Epidermal melanocyte (primary cell): ENCODE measurements at regions not wholly inside any gene's neighbourhood (a gene's known extent, or its start where the extent isn't known, plus 50 kb on each side); places are given as distances from the start of the nearest gene placed in this dataset.

Source experiments
- DNase-seq: peaks from one replicate; pipeline ENCODE4 v3.0.0; 2011; ENCODE audit warnings: low spot score; ENCODE audit not compliant: insufficient read length

GRCh38 chr16:60566901-60567300, 1469.3 kb downstream of the CDH8 start:
- no peak for DNase-seq

GRCh38 chr16:60564588-60564987, 1471.7 kb downstream of the CDH8 start:
- no peak for DNase-seq

GRCh38 chr16:60563166-60563565, 1473.1 kb downstream of the CDH8 start:
- no peak for DNase-seq

- DNase-seq: no peak
These were observed 1477.3 kb downstream of the CDH8 start for GRCh38 chr16:60558936-60559335.

GRCh38 chr16:60553090-60553757, 1483.0 kb downstream of the CDH8 start:
- DNase-seq: no peak

GRCh38 chr16:60541535-60541934, 1494.7 kb downstream of the CDH8 start:
- DNase-seq: no peak

- no peak for DNase-seq
These were observed 1525.3 kb downstream of the CDH8 start for GRCh38 chr16:60510941-60511340.

- DNase-seq: no peak
These were observed 1526.0 kb downstream of the CDH8 start for GRCh38 chr16:60510208-60510607.

- DNase-seq: no peak
These were observed 1545.0 kb downstream of the CDH8 start for GRCh38 chr16:60491273-60491672.

- DNase-seq: no peak
These were observed 1550.3 kb downstream of the CDH8 start for GRCh38 chr16:60485872-60486489.

- DNase-seq: no peak
These were observed 1551.3 kb downstream of the CDH8 start for GRCh38 chr16:60484901-60485300.

GRCh38 chr16:60481591-60481990, 1554.6 kb downstream of the CDH8 start:
- no peak for DNase-seq

- no peak for DNase-seq
These were observed 1557.4 kb downstream of the CDH8 start for GRCh38 chr16:60478810-60479209.

GRCh38 chr16:60463986-60464385, 1572.3 kb downstream of the CDH8 start:
- no peak for DNase-seq

- DNase-seq: no peak
These were observed 1576.8 kb downstream of the CDH8 start for GRCh38 chr16:60459463-60459862.

GRCh38 chr16:60458255-60458654, 1578.0 kb downstream of the CDH8 start:
- no peak for DNase-seq

GRCh38 chr16:60452646-60453045, 1583.6 kb downstream of the CDH8 start:
- no peak for DNase-seq

- DNase-seq: no peak
These were observed 1597.3 kb downstream of the CDH8 start for GRCh38 chr16:60438894-60439293.

GRCh38 chr16:60432472-60432871, 1603.8 kb downstream of the CDH8 start:
- DNase-seq: no peak

GRCh38 chr16:60419859-60420258, 1616.4 kb downstream of the CDH8 start:
- no peak for DNase-seq

- DNase-seq: no peak
These were observed 1621.6 kb downstream of the CDH8 start for GRCh38 chr16:60414613-60415012.

- DNase-seq: no peak
These were observed 1622.3 kb downstream of the CDH8 start for GRCh38 chr16:60413969-60414368.

- no peak for DNase-seq
These were observed 1628.6 kb downstream of the CDH8 start for GRCh38 chr16:60407606-60408005.
